ENCODE measurements at regions not wholly inside any gene's neighbourhood (a gene's known extent, or its start where the extent isn't known, plus 50 kb on each side); places are given as distances from the start of the nearest gene placed in this dataset.
A peak's percentile ranks its signal among the peaks of the same experiment; 100 is the strongest.

GRCh38 chr10:4654496-4654895 is 171.5 kb upstream of the AKR1E2 start:
- CTCF ChIA-PET, result interaction anchor here (0.7 kb wide), 1 partner anchor 109 kb away, joined by 3 read pairs; no protein-coding TSS in a partner anchor

GRCh38 chr10:4653160-4653559 is 172.8 kb upstream of the AKR1E2 start:
- Histone ChIP-seq H3K27me3 (replicated peaks; ENCODE audit: control insufficient read depth, insufficient read depth, low read length) (no peaks in the 10 kb centered on the region; the same call in 1 of the 2 replicates), H3K4me1 (no peaks in the 10 kb centered on the region), H3K9me3 (no peaks in the 10 kb centered on the region), H3K4me3 (ENCODE audit: low read depth, low read length) (no peak overlapping the region), H3K36me3 (ENCODE audit: control insufficient read depth, insufficient read depth, low read length) (no peaks in the 10 kb centered on the region)
- DNase-seq, result peak; percentile 37 to 52
- no peaks in the 10 kb centered on the region for H3K36me3 Mint-ChIP-seq (ENCODE audit: insufficient read depth, unreplicated experiment)
- intact Hi-C loops (cut with micrococcal nuclease; ENCODE audit: unreplicated experiment), result no loop called here
- no TSS peak for BruUV-seq (replicated peaks)
- ChIA-PET POLR2A (interaction anchor here (0.6 kb wide), 1 partner anchor 174 kb away, joined by 3 read pairs; no protein-coding TSS in a partner anchor), CTCF (no interaction called here)
- no peak overlapping the region for H3K4me3 Mint-ChIP-seq (ENCODE audit: unreplicated experiment)
- H3K9me3 Mint-ChIP-seq (ENCODE audit: unreplicated experiment), result no peaks in the 10 kb centered on the region
- no peaks in the 10 kb centered on the region for H3K4me1 Mint-ChIP-seq (ENCODE audit: low read depth, unreplicated experiment)
- no peak overlapping the region for H3K27ac Mint-ChIP-seq (ENCODE audit: unreplicated experiment)
- H3K27me3 Mint-ChIP-seq (ENCODE audit: insufficient read depth, unreplicated experiment), result peaks cover 9% of the 10 kb centered on the region
- TF ChIP-seq, protein P1, sequence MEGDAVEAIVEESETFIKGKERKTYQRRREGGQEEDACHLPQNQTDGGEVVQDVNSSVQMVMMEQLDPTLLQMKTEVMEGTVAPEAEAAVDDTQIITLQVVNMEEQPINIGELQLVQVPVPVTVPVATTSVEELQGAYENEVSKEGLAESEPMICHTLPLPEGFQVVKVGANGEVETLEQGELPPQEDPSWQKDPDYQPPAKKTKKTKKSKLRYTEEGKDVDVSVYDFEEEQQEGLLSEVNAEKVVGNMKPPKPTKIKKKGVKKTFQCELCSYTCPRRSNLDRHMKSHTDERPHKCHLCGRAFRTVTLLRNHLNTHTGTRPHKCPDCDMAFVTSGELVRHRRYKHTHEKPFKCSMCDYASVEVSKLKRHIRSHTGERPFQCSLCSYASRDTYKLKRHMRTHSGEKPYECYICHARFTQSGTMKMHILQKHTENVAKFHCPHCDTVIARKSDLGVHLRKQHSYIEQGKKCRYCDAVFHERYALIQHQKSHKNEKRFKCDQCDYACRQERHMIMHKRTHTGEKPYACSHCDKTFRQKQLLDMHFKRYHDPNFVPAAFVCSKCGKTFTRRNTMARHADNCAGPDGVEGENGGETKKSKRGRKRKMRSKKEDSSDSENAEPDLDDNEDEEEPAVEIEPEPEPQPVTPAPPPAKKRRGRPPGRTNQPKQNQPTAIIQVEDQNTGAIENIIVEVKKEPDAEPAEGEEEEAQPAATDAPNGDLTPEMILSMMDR (IDR thresholded peaks at IDR 0.05; ENCODE audit: insufficient read depth in 1 of 2, low read depth in 1 of 2, low read length in 1 of 2, severe bottlenecking in 1 of 2, unreplicated experiment in 1 of 2), result no peak

More at GRCh38 chr10:4654496-4654895, 171.5 kb upstream of the AKR1E2 start:
- no peaks in the 10 kb centered on the region for H3K9me3 Mint-ChIP-seq (ENCODE audit: unreplicated experiment)
- Histone ChIP-seq H3K9me3 (no peaks in the 10 kb centered on the region), H3K27me3 (replicated peaks; ENCODE audit: control insufficient read depth, insufficient read depth, low read length) (no peaks in the 10 kb centered on the region; the same call in 1 of the 2 replicates), H3K36me3 (ENCODE audit: control insufficient read depth, insufficient read depth, low read length) (no peaks in the 10 kb centered on the region), H3K4me3 (ENCODE audit: low read depth, low read length) (no peak overlapping the region), H3K4me1 (no peaks in the 10 kb centered on the region)
- TF ChIP-seq, protein P1 (IDR thresholded peaks at IDR 0.05; ENCODE audit: insufficient read depth in 1 of 2, low read depth in 1 of 2, low read length in 1 of 2, severe bottlenecking in 1 of 2, unreplicated experiment in 1 of 2), result no peak
- no peaks in the 10 kb centered on the region for H3K4me1 Mint-ChIP-seq (ENCODE audit: low read depth, unreplicated experiment)
- no peaks in the 10 kb centered on the region for H3K36me3 Mint-ChIP-seq (ENCODE audit: insufficient read depth, unreplicated experiment)
- no peak for DNase-seq
- no peak overlapping the region for H3K4me3 Mint-ChIP-seq (ENCODE audit: unreplicated experiment)
- intact Hi-C loops (cut with micrococcal nuclease; ENCODE audit: unreplicated experiment), result no loop called here
- no TSS peak for BruUV-seq (replicated peaks)
- peaks cover 9% of the 10 kb centered on the region for H3K27me3 Mint-ChIP-seq (ENCODE audit: insufficient read depth, unreplicated experiment)
- H3K27ac Mint-ChIP-seq (ENCODE audit: unreplicated experiment), result no peak overlapping the region
- POLR2A ChIA-PET, result no interaction called here

- no TSS peak for BruUV-seq (replicated peaks)
- TF ChIP-seq, protein P1 (IDR thresholded peaks at IDR 0.05; ENCODE audit: insufficient read depth in 1 of 2, low read depth in 1 of 2, low read length in 1 of 2, severe bottlenecking in 1 of 2, unreplicated experiment in 1 of 2), result no peak
- ChIA-PET CTCF (no interaction called here), POLR2A (interaction anchor here (0.7 kb wide), 1 partner anchor 806 kb away, joined by 3 read pairs; no protein-coding TSS in a partner anchor)
- H3K27ac Mint-ChIP-seq (ENCODE audit: unreplicated experiment), result no peak overlapping the region
- H3K27me3 ChIP-seq (replicated peaks; ENCODE audit: control insufficient read depth, insufficient read depth, low read length), result no peaks in the 10 kb centered on the region; the same call in 1 of the 2 replicates
- H3K36me3 ChIP-seq (ENCODE audit: control insufficient read depth, insufficient read depth, low read length), result no peaks in the 10 kb centered on the region
- H3K27me3 Mint-ChIP-seq (ENCODE audit: insufficient read depth, unreplicated experiment), result peaks cover 9% of the 10 kb centered on the region
- intact Hi-C loops (cut with micrococcal nuclease; ENCODE audit: unreplicated experiment), result no loop called here
- no peaks in the 10 kb centered on the region for H3K36me3 Mint-ChIP-seq (ENCODE audit: insufficient read depth, unreplicated experiment)
- no peaks in the 10 kb centered on the region for H3K4me1 ChIP-seq
- no peaks in the 10 kb centered on the region for H3K9me3 Mint-ChIP-seq (ENCODE audit: unreplicated experiment)
- H3K4me1 Mint-ChIP-seq (ENCODE audit: low read depth, unreplicated experiment), result no peaks in the 10 kb centered on the region
- H3K4me3 ChIP-seq (ENCODE audit: low read depth, low read length), result no peak overlapping the region
- no peak for DNase-seq
- no peak overlapping the region for H3K4me3 Mint-ChIP-seq (ENCODE audit: unreplicated experiment)
- no peaks in the 10 kb centered on the region for H3K9me3 ChIP-seq
These were observed 173.6 kb upstream of the AKR1E2 start for GRCh38 chr10:4652111-4653010.
